Chondrocyte (in vitro differentiated cells): ENCODE measurements at regions not wholly inside any gene's neighbourhood (a gene's known extent, or its start where the extent isn't known, plus 50 kb on each side); places are given as distances from the start of the nearest gene placed in this dataset.

Experiments
- DNase-seq: peaks from one replicate; pipeline ENCODE4 v3.0.0; 2021; ENCODE audit warnings: mixed read lengths, low spot score
- H3K27ac Mint-ChIP-seq: one replicate; pipeline ENCODE4 v1.8.0; 2021; ENCODE audit warnings: mild to moderate bottlenecking, moderate library complexity, mixed read lengths; ENCODE audit not compliant: unreplicated experiment
- H3K27me3 Mint-ChIP-seq: 2 replicates; pipeline ENCODE4 v1.8.0; 2021; ENCODE audit warnings: low read depth, mixed read lengths
- H3K36me3 Mint-ChIP-seq: 2 replicates; pipeline ENCODE4 v1.8.0; 2021; ENCODE audit warnings: low read depth, mixed read lengths
- H3K4me1 Mint-ChIP-seq: 2 replicates; pipeline ENCODE4 v1.8.0; 2021; ENCODE audit warnings: low read depth, mild to moderate bottlenecking, mixed read lengths
- H3K4me3 Mint-ChIP-seq: one replicate; pipeline ENCODE4 v1.8.0; 2021; ENCODE audit warnings: mild to moderate bottlenecking, moderate library complexity, mixed read lengths; ENCODE audit not compliant: unreplicated experiment
- H3K9me3 Mint-ChIP-seq: 2 replicates; pipeline ENCODE4 v1.8.0; 2021; ENCODE audit warnings: low read depth, mixed read lengths
- TF ChIP-seq, protein P1 (sequence below): fragments of 200-600 bp; sonication (generic); IDR thresholded peaks from 2 replicates; pipeline ENCODE4 v1.5.0; 2021; ENCODE audit warnings: antibody characterized with exemption, mild to moderate bottlenecking, moderate library complexity

DNA sequence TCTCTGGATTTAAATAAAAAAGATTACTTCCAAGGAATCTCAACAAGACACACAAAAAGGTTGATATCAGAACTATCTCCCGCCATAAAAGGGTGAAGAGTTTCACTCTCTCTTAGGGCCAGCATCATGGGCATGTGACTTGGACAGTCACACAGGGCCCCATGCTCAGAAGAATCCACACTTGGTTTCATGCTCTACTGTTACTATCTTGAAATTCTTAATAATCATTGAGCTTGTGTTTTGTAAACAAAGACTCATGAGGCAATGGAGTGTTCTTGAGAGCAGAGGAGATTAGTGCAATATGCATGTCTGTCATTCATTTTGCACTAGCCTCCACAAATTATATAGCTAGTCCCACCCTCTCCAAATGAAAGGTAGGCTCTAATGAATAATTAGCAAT lies 58.4 kb downstream of the HMHB1 start:
- Mint-ChIP-seq H3K4me1 (no peaks in the 10 kb centered on the region), H3K27me3 (no peaks in the 10 kb centered on the region), H3K36me3 (no peaks in the 10 kb centered on the region), H3K27ac (no peak overlapping the region), H3K9me3 (no peaks in the 10 kb centered on the region), H3K4me3 (no peak overlapping the region)
- no peak for DNase-seq
- TF ChIP-seq, protein P1, sequence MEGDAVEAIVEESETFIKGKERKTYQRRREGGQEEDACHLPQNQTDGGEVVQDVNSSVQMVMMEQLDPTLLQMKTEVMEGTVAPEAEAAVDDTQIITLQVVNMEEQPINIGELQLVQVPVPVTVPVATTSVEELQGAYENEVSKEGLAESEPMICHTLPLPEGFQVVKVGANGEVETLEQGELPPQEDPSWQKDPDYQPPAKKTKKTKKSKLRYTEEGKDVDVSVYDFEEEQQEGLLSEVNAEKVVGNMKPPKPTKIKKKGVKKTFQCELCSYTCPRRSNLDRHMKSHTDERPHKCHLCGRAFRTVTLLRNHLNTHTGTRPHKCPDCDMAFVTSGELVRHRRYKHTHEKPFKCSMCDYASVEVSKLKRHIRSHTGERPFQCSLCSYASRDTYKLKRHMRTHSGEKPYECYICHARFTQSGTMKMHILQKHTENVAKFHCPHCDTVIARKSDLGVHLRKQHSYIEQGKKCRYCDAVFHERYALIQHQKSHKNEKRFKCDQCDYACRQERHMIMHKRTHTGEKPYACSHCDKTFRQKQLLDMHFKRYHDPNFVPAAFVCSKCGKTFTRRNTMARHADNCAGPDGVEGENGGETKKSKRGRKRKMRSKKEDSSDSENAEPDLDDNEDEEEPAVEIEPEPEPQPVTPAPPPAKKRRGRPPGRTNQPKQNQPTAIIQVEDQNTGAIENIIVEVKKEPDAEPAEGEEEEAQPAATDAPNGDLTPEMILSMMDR, result no peak

DNA sequence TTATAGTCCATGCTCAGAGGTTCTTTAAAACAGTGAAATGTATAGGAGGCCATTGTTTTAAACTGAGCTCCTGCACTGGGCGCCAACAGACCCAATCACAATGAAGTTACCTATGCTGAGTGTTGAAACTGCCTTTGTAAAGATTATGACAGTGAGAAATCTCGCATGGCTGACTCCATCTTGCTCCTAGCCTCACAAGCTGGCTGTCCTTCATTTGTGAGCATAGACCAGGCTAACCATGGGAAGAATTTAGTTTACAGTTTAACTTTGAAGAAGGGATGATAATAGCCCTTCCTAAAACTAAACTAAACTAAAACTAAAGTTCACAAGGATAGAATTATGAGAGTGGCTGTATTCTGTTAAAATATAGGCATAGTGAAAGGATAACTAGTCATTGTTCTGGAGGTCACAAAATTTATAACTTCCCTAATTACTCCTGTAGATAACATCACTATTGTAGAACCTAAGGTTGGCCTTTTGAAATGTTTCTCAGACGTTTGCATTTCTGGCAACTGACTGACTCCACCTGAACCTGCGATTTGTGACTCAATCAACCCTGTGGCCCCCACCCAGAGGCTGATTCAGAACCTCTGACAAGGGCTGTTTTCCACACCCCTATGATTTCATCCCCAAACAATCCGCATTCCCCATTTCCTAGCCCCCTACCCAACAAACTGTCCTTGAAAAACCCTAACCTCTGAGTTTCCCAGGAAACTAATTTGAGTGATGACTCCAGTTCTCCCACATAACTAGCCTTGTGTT lies 59.1 kb downstream of the HMHB1 start:
- Mint-ChIP-seq H3K4me1 (no peaks in the 10 kb centered on the region), H3K27me3 (no peaks in the 10 kb centered on the region), H3K9me3 (no peaks in the 10 kb centered on the region), H3K27ac (no peak overlapping the region), H3K4me3 (no peak overlapping the region), H3K36me3 (no peaks in the 10 kb centered on the region)
- TF ChIP-seq, protein P1, result no peak
- no peak for DNase-seq

DNA sequence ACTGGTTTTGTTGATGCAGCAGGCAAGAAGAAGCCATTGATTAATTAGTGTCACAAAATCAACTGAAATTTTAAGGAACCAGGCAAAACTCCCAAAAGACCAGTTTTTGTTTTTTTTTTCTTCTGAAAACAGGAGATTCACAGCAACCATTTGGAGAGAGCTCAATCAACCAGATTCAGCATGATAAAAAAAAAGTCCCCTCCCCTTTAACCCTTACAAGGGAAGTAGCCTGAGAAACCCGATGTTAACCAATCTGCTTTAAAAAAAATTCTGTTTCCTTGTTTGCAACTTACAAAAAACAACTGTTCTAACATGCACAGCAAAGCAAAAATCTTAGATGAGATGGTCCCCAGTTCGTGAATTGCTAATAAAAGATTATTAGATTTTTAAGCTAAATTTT lies 59.7 kb downstream of the HMHB1 start:
- no peaks in the 10 kb centered on the region for H3K27me3 Mint-ChIP-seq
- H3K4me3 Mint-ChIP-seq, result no peak overlapping the region
- no peaks in the 10 kb centered on the region for H3K4me1 Mint-ChIP-seq
- H3K27ac Mint-ChIP-seq, result no peak overlapping the region
- H3K9me3 Mint-ChIP-seq, result no peaks in the 10 kb centered on the region
- TF ChIP-seq, protein P1, result no peak
- no peaks in the 10 kb centered on the region for H3K36me3 Mint-ChIP-seq
- DNase-seq, result no peak

DNA sequence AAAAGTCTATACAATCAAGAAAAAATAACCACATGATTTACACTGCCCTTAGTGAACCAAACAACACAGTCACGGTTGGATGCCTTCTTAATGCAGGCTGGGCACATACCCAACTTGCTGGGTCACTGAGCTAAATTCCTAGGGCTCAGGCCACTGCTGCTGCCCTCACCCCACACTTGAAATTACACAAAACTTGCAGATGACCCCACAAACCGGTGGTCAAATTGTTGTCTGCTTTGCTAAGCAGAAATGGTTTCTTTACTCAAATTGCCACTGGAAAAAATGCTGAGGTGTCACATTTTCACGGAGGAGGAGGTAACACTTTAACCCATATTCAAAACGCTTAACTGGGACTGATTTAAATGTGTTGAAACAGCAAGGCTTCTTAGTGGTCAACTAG lies 62.4 kb downstream of the HMHB1 start:
- Mint-ChIP-seq H3K36me3 (no peaks in the 10 kb centered on the region), H3K4me1 (no peaks in the 10 kb centered on the region), H3K27ac (no peak overlapping the region), H3K27me3 (no peaks in the 10 kb centered on the region), H3K4me3 (no peak overlapping the region), H3K9me3 (no peaks in the 10 kb centered on the region)
- TF ChIP-seq, protein P1, result no peak
- DNase-seq, result no peak

DNA sequence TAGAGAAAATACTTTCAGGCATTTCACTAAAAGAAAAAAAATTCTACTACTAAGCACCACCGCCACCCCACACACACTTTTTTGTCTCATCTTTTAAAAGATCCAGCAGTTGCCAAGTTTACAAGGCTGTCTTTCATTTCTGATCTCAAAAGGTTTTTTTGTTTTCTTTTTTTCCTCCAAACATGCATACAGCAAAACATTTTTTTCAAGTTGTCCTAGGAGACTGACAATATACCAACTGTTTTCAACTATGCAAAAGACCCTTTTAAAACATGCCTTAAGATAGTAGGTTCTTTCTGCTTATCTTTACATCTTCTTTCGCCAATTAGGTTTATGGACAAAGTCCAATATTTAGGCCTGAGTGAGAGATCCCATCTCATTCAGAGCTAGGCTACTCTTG lies 65.2 kb downstream of the HMHB1 start:
- TF ChIP-seq, protein P1, result no peak
- Mint-ChIP-seq H3K9me3 (peaks cover 2% of the 10 kb centered on the region), H3K4me3 (no peak overlapping the region), H3K27me3 (no peaks in the 10 kb centered on the region), H3K4me1 (no peaks in the 10 kb centered on the region), H3K36me3 (no peaks in the 10 kb centered on the region), H3K27ac (no peak overlapping the region)
- DNase-seq, result no peak
